NCI-H1694 (cell line): ENCODE measurements at regions not wholly inside any gene's neighbourhood (a gene's known extent, or its start where the extent isn't known, plus 50 kb on each side); places are given as distances from the start of the nearest gene placed in this dataset.
"Not testable (repeated sequence)": the region's sequence is repeated elsewhere in the genome, so short reads cannot be mapped to it uniquely, and the experiment has no call there.

ENCODE experiments used
- DNase-seq: peaks from one replicate; lab custom pipeline; 2025; lab: John Stamatoyannopoulos, UW

DNA sequence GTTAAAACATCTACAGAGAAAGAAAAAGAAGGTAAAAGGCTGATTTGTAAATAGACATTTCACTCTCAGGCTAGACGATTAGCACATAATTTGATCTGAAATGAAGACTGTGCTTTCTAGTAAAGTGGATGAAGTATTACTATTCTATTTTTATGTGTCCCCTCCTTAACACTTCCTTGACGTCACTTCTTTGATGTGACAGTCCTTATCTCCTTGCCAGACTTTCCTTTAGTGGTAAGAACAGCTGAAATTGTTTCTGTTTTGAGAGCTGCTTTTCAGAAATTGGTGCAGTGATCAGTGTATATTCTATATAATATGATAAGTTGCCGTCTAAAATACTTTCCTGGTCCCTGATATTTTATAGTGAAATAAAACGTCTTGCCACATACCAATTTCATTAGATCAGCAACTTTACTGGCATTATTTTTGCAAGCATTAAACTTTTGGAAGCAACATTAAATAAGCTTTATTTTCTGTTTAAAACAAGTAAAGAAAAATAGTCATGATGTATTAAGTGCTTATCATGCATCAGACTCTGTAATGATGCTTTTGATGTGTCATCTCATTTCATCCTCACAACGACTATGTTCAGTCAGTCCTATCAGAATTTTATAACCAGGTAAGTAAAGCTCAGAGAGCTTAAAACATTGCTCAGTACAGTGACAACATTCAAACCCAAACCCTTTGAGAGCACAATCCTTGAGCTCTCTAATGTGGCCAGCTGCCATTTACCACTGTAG, 210.3 kb upstream of the PCDH9 start:
- DNase-seq = no peak

GRCh38 chr13:67439365-67439764, 209.2 kb upstream of the PCDH9 start:
- no peak for DNase-seq

GRCh38 chr13:67438465-67438864, 208.3 kb upstream of the PCDH9 start:
- DNase-seq = no peak

- no peak for DNase-seq
Measured at GRCh38 chr13:67437244-67437643, 207.1 kb upstream of the PCDH9 start.

GRCh38 chr13:67421475-67421874, 191.3 kb upstream of the PCDH9 start:
- no peak for DNase-seq

- peak; percentile 50 for DNase-seq
Measured at GRCh38 chr13:67416047-67416925, 186.2 kb upstream of the PCDH9 start.

GRCh38 chr13:67410645-67411044, 180.5 kb upstream of the PCDH9 start:
- no peak for DNase-seq

DNA sequence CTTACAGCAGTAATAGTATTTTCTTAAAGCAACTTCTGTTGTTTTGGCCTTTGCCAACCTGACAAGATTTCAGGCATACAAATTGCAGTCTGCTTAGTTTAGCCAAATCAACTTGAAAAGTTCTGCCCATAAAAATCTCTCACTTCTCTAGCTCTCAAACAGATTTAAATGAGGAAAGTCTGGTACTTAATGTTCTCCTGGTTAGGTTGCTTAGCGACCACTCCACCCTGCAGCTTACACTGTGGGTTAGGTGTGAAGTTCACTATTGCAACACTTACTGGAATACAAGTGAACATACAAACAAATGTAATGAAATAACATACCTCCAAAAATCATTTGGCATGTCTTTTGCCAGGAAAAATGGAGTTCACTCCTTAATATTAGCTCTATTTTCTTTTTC, 178.7 kb upstream of the PCDH9 start:
- no peak for DNase-seq

GRCh38 chr13:67402546-67402945, 172.4 kb upstream of the PCDH9 start:
- no peak for DNase-seq

GRCh38 chr13:67395577-67395976, 165.4 kb upstream of the PCDH9 start:
- no peak for DNase-seq

GRCh38 chr13:67392014-67392413, 161.9 kb upstream of the PCDH9 start:
- DNase-seq = no peak

DNA sequence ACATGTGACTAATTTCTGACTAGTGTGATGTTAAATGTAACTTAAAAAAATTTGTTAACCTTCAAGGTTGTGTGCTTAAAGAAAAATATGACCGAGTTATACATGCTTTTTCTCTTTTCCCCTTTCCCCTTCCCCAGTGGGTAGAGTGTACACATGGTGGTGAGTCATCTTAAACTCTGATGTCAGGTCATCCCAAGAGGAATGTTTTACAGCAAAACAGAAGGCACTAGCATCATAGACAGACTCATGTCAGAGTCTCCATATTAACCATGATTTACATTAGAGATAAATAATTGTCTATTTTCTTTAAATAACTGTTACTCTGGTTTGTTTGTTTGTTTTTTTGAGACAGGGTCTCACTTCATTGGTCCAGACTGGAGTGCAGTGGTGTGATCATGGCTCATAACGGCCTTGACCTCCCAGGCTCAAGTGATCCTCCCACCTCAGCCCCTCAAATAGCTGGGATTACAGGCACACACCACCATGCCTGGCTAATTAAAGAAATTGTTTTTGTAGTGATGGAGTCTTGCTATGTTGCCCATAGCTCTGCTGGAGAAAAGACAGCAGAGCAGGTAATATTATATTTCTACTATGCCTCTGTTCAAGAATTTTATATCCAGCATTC, 160.4 kb upstream of the PCDH9 start:
- no peak for DNase-seq

DNA sequence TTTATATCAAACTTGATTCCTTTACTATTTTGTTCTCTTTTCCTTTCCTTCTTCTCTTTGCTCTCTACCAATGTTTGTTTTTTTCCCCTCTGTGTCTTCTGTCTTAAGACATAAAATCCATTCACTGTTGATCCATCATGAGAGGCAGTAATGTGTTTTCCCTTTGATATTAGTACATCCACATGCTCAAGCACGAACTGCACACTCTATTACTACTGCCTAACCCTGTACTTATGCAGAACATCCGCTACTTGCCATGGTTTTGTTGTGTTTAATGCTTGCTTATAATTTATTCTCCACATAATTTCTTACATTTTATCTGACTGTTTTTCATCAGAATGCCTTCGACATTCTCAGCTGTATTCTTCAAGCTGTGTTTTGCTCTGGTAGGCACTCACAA, 159.0 kb upstream of the PCDH9 start:
- no peak for DNase-seq

- not testable (repeated sequence) for DNase-seq
Measured at GRCh38 chr13:67383109-67383757, 153.1 kb upstream of the PCDH9 start.

DNA sequence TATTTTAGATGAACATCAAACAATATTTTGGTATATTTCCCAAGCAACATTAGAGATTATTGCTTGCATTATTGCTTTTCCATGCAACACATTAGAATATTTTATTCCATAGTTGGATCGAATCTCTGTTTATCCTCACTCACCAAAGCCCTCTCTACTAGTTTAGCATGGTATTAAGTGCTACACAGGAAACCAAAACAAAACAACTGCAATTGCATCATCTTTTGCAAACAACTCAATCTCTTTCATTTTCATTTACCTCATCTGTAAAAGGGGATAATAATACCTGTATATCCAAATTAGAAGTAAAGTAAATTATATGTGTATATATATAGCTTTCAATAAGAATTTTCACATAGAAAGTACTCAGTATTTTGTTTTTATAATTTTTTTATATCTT, 147.8 kb upstream of the PCDH9 start:
- no peak for DNase-seq

DNA sequence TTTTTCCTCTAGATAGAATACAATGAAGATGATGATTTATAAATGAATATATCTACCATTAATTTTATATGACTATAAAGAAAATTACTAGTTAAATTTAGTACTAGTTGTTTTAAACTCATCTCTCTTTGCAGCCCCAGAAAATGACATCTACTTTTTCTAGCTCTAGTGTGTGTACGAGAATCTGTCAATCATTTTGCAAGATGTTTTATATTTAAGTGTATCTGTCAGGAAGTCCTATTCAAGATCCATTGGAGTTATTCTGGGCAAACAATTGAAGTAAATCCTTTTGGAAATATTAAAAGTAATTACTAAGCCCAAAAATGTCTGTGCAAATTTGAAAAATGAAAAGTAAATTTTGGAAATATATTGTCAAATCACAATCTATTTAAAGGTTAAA, 144.3 kb upstream of the PCDH9 start:
- DNase-seq = no peak

DNA sequence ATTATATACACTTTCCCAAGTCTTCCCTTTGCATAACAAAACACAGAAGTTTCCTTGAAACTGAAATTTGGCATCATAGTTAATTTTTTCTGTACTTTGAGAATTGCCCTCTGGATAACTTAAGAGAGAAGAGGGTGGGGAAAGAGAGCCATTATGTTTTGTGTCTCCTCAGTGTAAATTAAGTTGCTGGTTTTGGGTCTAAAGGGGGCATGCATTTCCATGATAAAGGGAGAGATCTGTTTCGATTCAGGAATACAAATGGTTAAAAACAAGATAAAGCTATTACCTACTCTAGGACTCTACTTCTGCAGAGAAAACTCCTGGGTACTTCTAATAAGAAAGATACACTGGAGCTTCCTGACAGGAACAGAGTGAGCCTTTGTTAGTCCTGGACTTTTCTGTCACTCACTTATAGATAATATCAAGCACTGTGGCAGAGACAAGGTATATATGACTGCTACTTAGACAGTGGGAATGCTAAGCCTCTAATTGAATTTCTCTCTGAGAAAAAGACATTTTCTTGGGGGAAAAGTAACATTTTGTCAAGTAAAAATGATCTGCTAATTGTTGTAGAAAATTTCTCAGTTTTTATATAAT, 142.8 kb upstream of the PCDH9 start:
- DNase-seq = no peak

DNA sequence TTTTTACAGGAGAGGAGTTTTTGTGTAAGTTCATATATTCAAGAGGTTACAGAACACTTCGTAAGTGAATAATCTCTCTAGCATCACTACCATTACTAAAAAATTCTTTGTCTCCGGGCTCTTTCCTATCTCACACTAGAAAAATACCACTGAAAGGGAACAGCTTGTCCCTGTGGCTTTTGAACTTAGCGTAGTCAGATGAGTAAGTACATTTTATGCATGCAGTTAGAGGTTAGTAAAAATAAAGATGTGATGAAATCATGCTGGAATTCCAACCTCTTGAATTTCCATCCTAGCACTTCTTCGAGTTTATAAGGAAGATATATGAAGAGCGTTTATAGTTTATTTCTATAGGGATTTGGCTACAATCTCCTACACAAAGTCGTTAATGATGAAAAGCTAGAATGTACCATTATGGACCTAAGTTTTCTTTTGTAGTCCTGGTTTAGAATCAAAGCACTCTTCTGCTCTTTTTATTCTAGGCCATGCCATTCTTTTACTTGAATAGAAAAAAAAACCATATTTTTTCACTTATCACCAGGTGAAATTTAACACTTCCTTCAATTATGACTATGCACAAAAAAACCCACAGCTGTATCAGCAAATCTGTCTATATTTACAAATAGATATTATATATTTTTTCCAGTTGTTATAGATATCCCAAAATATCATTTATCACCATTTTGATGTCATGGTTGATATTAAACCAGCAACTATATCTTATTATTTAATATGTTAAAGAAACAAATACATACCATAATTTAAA, 139.9 kb upstream of the PCDH9 start:
- DNase-seq = no peak

DNA sequence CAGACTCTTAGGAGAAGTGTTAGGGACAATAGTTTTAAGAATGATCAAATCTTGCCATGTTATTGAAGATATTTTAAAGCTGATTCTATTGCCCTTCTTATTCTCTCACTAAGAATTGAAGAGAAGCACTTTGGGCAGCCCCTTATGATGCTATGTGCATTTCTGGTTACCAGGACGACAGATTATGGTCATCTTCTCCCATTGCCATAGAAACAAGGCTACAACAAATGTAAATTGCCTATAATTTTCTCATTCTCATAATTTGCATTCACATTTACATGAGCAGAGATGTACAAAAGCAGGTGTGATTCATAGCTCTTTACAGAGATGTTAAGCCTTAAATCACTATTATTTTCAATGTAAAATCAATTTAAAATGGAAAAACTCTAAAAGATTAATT, 137.3 kb upstream of the PCDH9 start:
- DNase-seq = no peak

DNA sequence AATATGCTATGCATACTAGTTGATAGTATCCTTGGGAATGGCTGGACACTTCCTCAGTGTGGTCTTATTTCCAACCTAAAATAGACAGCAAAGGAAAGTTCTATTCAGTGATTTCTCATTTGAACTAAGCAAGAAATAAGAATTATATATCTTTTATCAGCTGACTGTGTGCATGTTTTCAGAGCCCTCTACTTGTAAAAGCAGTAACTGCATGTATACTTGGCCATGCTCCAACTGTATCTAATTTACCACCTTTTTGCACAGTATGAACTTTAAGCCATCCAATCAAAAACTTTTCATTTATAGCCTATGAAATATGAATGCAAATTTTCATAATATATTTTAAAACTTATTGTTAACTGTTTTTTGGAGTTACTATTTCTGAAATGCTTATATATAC, 136.4 kb upstream of the PCDH9 start:
- no peak for DNase-seq

DNA sequence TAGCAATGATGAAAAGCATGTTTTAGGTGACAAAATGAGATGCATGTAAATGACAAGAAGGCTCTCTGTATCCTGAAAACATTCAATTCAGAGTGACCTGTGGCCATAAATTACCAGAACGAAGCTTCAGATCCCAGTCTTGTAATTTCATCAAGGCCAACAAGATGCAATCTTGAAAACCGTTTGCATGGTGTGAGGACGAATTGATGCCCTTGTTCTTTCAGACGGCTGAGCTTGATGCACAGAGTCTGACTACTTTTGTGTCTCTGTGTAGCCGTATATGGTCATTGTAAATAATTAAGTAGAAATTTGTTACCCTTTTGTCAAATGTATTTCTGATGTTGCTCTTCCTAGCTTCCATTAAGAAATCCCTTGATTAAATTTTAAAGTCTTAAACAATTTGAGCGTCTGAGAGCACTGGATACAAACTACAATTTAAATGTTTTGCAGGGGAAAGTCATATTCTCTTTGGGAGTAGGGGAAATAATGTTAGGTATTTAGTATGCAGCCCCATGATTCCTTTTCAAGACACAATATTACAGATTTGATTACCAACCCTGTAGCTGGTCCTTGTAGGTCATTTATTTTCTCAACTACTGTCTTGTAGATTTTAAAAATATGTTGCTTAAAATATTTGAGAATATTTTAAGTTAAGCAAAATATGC, 125.8 kb upstream of the PCDH9 start:
- DNase-seq = no peak
